SK-N-SH (cell line): ENCODE measurements at regions not wholly inside any gene's neighbourhood (a gene's known extent, or its start where the extent isn't known, plus 50 kb on each side); places are given as distances from the start of the nearest gene placed in this dataset.

Experiments
- CTCF ChIA-PET: fragments of 300-600, 350-600 bp; formaldehyde crosslinking; extraction: SDS; loops from one replicate; lab custom pipeline; 2021; lab: Yijun Ruan, JAX
- POLR2A ChIA-PET: fragments of 350-600 bp; sonication (Branson Sonifier 250); formaldehyde crosslinking; extraction: SDS; loops from one replicate; lab custom pipeline; 2020; ENCODE audit warnings: antibody characterized with exemption, inconsistent platforms; lab: Yijun Ruan, JAX
- DNase-seq: peaks from one replicate; pipeline ENCODE4 v3.0.0; 2012
- H2AFZ ChIP-seq: fragments of 200-600 bp; sonication (generic); 2 replicates; pipeline ENCODE4 v1.8.1; 2016; ENCODE audit warnings: antibody characterized with exemption, mild to moderate bottlenecking, low read depth
- H3F3A ChIP-seq: fragments of 200-600 bp; sonication (generic); replicated peaks from 2 replicates; pipeline ENCODE3; 2016; ENCODE audit warnings: antibody characterized with exemption, mild to moderate bottlenecking; ENCODE audit not compliant: insufficient read depth
- H3K27ac ChIP-seq, 2 experiments: fragments of 200-500 bp in 1 of 2; fragments of 200-600 bp in 1 of 2; sonication (Bioruptor generic) in 1 of 2; sonication (generic), shearing (Covaris generic) in 1 of 2; 2 replicates each; pipeline versions ENCODE4 v1.5.1 to v1.6.1; 2014 to 2016; ENCODE audit warnings: low read depth in 2 of 2, inconsistent platforms in 1 of 2, low read length in 1 of 2, mild to moderate bottlenecking in 1 of 2, mixed read lengths in 1 of 2
- H3K27me3 ChIP-seq: fragments of 200-600 bp; sonication (generic), shearing (Covaris generic); 2 replicates; pipeline ENCODE4 v1.6.1; 2016; ENCODE audit warnings: mixed run types; ENCODE audit not compliant: insufficient read depth
- H3K36me3 ChIP-seq, 2 experiments: fragments of 200-500 bp in 1 of 2; fragments of 200-600 bp in 1 of 2; sonication (Bioruptor generic) in 1 of 2; sonication (generic) in 1 of 2; replicated peaks in 1 of 2; 2 replicates each; pipeline versions ENCODE3 to v1.5.1; 2014 to 2016; ENCODE audit warnings: low read length in 1 of 2, mild to moderate bottlenecking in 1 of 2; ENCODE audit not compliant: insufficient read depth in 2 of 2, control insufficient read depth in 1 of 2
- H3K4me1 ChIP-seq, 2 experiments: fragments of 200-500 bp in 1 of 2; fragments of 200-600 bp in 1 of 2; sonication (Bioruptor generic) in 1 of 2; sonication (generic), shearing (Covaris generic) in 1 of 2; 2 replicates each; pipeline versions ENCODE4 v1.5.1 to v1.6.1; 2014 to 2016; ENCODE audit warnings: low read depth in 1 of 2, low read length in 1 of 2, mixed run types in 1 of 2; ENCODE audit not compliant: insufficient read depth in 2 of 2, control insufficient read depth in 1 of 2
- H3K4me2 ChIP-seq: fragments of 200-600 bp; sonication (generic), shearing (Covaris generic); 2 replicates; pipeline ENCODE4 v1.6.1; 2017; ENCODE audit warnings: mixed run types
- H3K4me3 ChIP-seq, 2 experiments: fragments of 200-500 bp in 1 of 2; fragments of 200-600 bp in 1 of 2; sonication (Bioruptor generic) in 1 of 2; sonication (generic), shearing (Covaris generic) in 1 of 2; 2 replicates each; pipeline versions ENCODE4 v1.5.1 to v1.8.1; 2014 to 2016; ENCODE audit warnings: low read depth in 2 of 2, inconsistent platforms in 1 of 2, low read length in 1 of 2, mild to moderate bottlenecking in 1 of 2, mixed read lengths in 1 of 2, moderate library complexity in 1 of 2
- H3K79me2 ChIP-seq: fragments of 200-600 bp; sonication (generic); 2 replicates; pipeline ENCODE4 v1.8.1; 2017; ENCODE audit warnings: mild to moderate bottlenecking; ENCODE audit not compliant: insufficient read depth
- H3K9ac ChIP-seq: fragments of 200-600 bp; sonication (generic); 2 replicates; pipeline ENCODE4 v1.6.1; 2017; ENCODE audit warnings: mixed run types
- H3K9me2 ChIP-seq: fragments of 200-600 bp; sonication (generic); 2 replicates; pipeline ENCODE4 v1.6.1; 2017; ENCODE audit warnings: mixed run types
- H3K9me3 ChIP-seq: fragments of 200-600 bp; sonication (generic); 2 replicates; pipeline ENCODE4 v1.6.1; 2017; ENCODE audit warnings: mixed run types, mild to moderate bottlenecking, moderate library complexity
- H4K20me1 ChIP-seq: fragments of 200-600 bp; sonication (generic); 2 replicates; pipeline ENCODE4 v1.6.1; 2017; ENCODE audit warnings: mild to moderate bottlenecking, mixed run types; ENCODE audit not compliant: insufficient read depth
- ELF1 ChIP-seq: IDR thresholded peaks from 2 replicates; pipeline ENCODE4 v1.4.0; 2012
- EP300 ChIP-seq, 2 experiments: IDR thresholded peaks; 2 replicates each; pipeline versions ENCODE4 v1.4.0 to v1.6.1; 2012; ENCODE audit warnings: borderline replicate concordance in 1 of 2, low read depth in 1 of 2, low read length in 1 of 2
- FOXJ3 ChIP-seq: sonication (generic); formaldehyde crosslinking; IDR thresholded peaks from 2 replicates; pipeline ENCODE4 v1.5.1; 2020; ENCODE audit warnings: mild to moderate bottlenecking, missing genetic modification reagents
- JUND ChIP-seq: IDR thresholded peaks from 2 replicates; pipeline ENCODE4 v1.4.0; 2012
- MEF2A ChIP-seq: IDR thresholded peaks from 2 replicates; pipeline ENCODE4 v1.4.0; 2012; ENCODE audit warnings: low read depth, borderline replicate concordance
- NFIC ChIP-seq: IDR thresholded peaks from 2 replicates; pipeline ENCODE4 v1.4.0; 2012; ENCODE audit warnings: borderline replicate concordance
- RAD21 ChIP-seq: IDR thresholded peaks from 2 replicates; pipeline ENCODE4 v1.6.1; 2012; ENCODE audit warnings: mild to moderate bottlenecking, low read length
- RCOR1 ChIP-seq: fragments of 150-350 bp; IDR thresholded peaks from 2 replicates; pipeline ENCODE4 v1.6.1; 2017; ENCODE audit warnings: antibody characterized with exemption, low read length
- RXRA ChIP-seq: IDR thresholded peaks from 2 replicates; pipeline ENCODE4 v1.4.0; 2012; ENCODE audit warnings: low read depth, mild to moderate bottlenecking, borderline replicate concordance
- SIN3A ChIP-seq: IDR thresholded peaks from 2 replicates; pipeline ENCODE4 v1.6.1; 2012; ENCODE audit warnings: low read depth, mild to moderate bottlenecking, low read length, moderate library complexity, borderline replicate concordance
- TCF12 ChIP-seq: IDR thresholded peaks from 2 replicates; pipeline ENCODE4 v1.4.0; 2012
- YY1 ChIP-seq: IDR thresholded peaks from 2 replicates; pipeline ENCODE4 v1.4.0; 2012; ENCODE audit warnings: low read depth, mild to moderate bottlenecking
- WGBS: methylation state at CpG from one replicate; pipeline ENCODE4 v1.1.6; 2017; ENCODE audit warnings: low lambda C conversion rate; 5-methylcytosine and 5-hydroxymethylcytosine counted together
- TF ChIP-seq, protein P1 (sequence below): fragments of 150-350 bp; IDR thresholded peaks from 2 replicates; pipeline ENCODE4 v1.6.1; 2017; ENCODE audit warnings: antibody characterized with exemption, low read length, low read depth, borderline replicate concordance
- TF ChIP-seq, protein P2 (sequence below): IDR thresholded peaks from 2 replicates; pipeline ENCODE4 v1.4.0; 2012; ENCODE audit warnings: low read depth, borderline replicate concordance
- TF ChIP-seq, protein P3 (sequence below): IDR thresholded peaks from 2 replicates; pipeline ENCODE4; 2012
- TF ChIP-seq, protein P4 (sequence below): fragments of 200-600 bp; sonication (generic); IDR thresholded peaks from 2 replicates; pipeline ENCODE4 v1.6.1; 2017; ENCODE audit warnings: antibody characterized with exemption, mild to moderate bottlenecking, moderate library complexity
- TF ChIP-seq, protein P5 (sequence below): IDR thresholded peaks from 2 replicates; pipeline ENCODE4 v1.6.1; 2012; ENCODE audit warnings: mild to moderate bottlenecking, low read depth, low read length, moderate library complexity
- TF ChIP-seq, protein P6 (sequence below): fragments of 150-350 bp; IDR thresholded peaks from 2 replicates; pipeline ENCODE4 v1.6.1; 2016; ENCODE audit warnings: mild to moderate bottlenecking, low read depth, low read length

DNA sequence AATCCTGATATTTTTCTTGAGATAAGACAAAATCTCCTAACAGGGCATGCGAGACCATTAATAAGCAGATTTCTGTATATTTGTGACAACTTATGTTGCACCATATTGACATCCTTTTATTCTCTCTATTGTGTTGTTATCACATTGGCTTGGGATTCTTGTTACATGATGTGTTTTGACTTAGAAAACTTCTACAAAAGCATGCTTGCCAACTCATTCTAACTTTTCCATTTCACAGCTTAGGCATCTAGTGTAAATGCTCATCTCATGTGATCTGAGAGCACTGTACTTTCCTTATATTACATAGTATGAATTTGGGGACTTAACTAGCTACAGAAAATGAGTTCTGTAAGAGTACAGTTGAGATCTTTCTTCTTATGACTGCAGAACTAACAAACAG lies 1040.7 kb upstream of the ADGRB3 start:
- WGBS = 65% methylated on average over 1 of the region's 1 CpG
- ChIA-PET CTCF (interaction anchor here (0.6 kb wide), 1 partner anchor 1651 kb away, joined by 3 read pairs; no protein-coding TSS in a partner anchor), POLR2A (no interaction called here)
- H3K27me3 ChIP-seq = no peaks in the 10 kb centered on the region
- H3K4me2 ChIP-seq = no peak overlapping the region
- no peak overlapping the region for H3K27ac ChIP-seq
- H3K36me3 ChIP-seq = no peaks in the 10 kb centered on the region
- H4K20me1 ChIP-seq = no peaks in the 10 kb centered on the region
- TF ChIP-seq, protein P1, sequence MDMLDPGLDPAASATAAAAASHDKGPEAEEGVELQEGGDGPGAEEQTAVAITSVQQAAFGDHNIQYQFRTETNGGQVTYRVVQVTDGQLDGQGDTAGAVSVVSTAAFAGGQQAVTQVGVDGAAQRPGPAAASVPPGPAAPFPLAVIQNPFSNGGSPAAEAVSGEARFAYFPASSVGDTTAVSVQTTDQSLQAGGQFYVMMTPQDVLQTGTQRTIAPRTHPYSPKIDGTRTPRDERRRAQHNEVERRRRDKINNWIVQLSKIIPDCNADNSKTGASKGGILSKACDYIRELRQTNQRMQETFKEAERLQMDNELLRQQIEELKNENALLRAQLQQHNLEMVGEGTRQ = no peak
- TF ChIP-seq EP300 (IDR thresholded peaks at IDR 0.05; ENCODE audit: borderline replicate concordance in 1 of 2, low read depth in 1 of 2, low read length in 1 of 2) = no peak
- TF ChIP-seq, protein P2, sequence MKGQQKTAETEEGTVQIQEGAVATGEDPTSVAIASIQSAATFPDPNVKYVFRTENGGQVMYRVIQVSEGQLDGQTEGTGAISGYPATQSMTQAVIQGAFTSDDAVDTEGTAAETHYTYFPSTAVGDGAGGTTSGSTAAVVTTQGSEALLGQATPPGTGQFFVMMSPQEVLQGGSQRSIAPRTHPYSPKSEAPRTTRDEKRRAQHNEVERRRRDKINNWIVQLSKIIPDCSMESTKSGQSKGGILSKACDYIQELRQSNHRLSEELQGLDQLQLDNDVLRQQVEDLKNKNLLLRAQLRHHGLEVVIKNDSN = no peak
- no peak for TF ChIP-seq RCOR1
- TF ChIP-seq SIN3A = no peak
- no peak for TF ChIP-seq YY1
- no peak for TF ChIP-seq MEF2A
- no peak for TF ChIP-seq RXRA
- TF ChIP-seq JUND = no peak
- TF ChIP-seq RAD21 = no peak
- no peak for TF ChIP-seq FOXJ3
- TF ChIP-seq, protein P3, sequence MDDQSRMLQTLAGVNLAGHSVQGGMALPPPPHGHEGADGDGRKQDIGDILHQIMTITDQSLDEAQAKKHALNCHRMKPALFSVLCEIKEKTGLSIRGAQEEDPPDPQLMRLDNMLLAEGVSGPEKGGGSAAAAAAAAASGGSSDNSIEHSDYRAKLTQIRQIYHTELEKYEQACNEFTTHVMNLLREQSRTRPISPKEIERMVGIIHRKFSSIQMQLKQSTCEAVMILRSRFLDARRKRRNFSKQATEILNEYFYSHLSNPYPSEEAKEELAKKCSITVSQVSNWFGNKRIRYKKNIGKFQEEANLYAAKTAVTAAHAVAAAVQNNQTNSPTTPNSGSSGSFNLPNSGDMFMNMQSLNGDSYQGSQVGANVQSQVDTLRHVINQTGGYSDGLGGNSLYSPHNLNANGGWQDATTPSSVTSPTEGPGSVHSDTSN = no peak
- TF ChIP-seq, protein P4, sequence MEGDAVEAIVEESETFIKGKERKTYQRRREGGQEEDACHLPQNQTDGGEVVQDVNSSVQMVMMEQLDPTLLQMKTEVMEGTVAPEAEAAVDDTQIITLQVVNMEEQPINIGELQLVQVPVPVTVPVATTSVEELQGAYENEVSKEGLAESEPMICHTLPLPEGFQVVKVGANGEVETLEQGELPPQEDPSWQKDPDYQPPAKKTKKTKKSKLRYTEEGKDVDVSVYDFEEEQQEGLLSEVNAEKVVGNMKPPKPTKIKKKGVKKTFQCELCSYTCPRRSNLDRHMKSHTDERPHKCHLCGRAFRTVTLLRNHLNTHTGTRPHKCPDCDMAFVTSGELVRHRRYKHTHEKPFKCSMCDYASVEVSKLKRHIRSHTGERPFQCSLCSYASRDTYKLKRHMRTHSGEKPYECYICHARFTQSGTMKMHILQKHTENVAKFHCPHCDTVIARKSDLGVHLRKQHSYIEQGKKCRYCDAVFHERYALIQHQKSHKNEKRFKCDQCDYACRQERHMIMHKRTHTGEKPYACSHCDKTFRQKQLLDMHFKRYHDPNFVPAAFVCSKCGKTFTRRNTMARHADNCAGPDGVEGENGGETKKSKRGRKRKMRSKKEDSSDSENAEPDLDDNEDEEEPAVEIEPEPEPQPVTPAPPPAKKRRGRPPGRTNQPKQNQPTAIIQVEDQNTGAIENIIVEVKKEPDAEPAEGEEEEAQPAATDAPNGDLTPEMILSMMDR = no peak
- no peak for TF ChIP-seq TCF12
- no peak for TF ChIP-seq NFIC
- TF ChIP-seq, protein P5, sequence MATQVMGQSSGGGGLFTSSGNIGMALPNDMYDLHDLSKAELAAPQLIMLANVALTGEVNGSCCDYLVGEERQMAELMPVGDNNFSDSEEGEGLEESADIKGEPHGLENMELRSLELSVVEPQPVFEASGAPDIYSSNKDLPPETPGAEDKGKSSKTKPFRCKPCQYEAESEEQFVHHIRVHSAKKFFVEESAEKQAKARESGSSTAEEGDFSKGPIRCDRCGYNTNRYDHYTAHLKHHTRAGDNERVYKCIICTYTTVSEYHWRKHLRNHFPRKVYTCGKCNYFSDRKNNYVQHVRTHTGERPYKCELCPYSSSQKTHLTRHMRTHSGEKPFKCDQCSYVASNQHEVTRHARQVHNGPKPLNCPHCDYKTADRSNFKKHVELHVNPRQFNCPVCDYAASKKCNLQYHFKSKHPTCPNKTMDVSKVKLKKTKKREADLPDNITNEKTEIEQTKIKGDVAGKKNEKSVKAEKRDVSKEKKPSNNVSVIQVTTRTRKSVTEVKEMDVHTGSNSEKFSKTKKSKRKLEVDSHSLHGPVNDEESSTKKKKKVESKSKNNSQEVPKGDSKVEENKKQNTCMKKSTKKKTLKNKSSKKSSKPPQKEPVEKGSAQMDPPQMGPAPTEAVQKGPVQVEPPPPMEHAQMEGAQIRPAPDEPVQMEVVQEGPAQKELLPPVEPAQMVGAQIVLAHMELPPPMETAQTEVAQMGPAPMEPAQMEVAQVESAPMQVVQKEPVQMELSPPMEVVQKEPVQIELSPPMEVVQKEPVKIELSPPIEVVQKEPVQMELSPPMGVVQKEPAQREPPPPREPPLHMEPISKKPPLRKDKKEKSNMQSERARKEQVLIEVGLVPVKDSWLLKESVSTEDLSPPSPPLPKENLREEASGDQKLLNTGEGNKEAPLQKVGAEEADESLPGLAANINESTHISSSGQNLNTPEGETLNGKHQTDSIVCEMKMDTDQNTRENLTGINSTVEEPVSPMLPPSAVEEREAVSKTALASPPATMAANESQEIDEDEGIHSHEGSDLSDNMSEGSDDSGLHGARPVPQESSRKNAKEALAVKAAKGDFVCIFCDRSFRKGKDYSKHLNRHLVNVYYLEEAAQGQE = no peak
- TF ChIP-seq, protein P6, sequence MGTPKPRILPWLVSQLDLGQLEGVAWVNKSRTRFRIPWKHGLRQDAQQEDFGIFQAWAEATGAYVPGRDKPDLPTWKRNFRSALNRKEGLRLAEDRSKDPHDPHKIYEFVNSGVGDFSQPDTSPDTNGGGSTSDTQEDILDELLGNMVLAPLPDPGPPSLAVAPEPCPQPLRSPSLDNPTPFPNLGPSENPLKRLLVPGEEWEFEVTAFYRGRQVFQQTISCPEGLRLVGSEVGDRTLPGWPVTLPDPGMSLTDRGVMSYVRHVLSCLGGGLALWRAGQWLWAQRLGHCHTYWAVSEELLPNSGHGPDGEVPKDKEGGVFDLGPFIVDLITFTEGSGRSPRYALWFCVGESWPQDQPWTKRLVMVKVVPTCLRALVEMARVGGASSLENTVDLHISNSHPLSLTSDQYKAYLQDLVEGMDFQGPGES = no peak
- no peak for TF ChIP-seq ELF1
- no peaks in the 10 kb centered on the region for H3K9me3 ChIP-seq
- H2AFZ ChIP-seq = no peak overlapping the region
- no peak for DNase-seq
- no peaks in the 10 kb centered on the region for H3F3A ChIP-seq
- no peak overlapping the region for H3K9ac ChIP-seq
- H3K4me3 ChIP-seq = no peak overlapping the region
- no peaks in the 10 kb centered on the region for H3K9me2 ChIP-seq
- no peaks in the 10 kb centered on the region for H3K79me2 ChIP-seq
- H3K4me1 ChIP-seq = no peaks in the 10 kb centered on the region
